Hippocampal formation (tissue), 2 donors: ENCODE measurements at regions not wholly inside any gene's neighbourhood (a gene's known extent, or its start where the extent isn't known, plus 50 kb on each side); places are given as distances from the start of the nearest gene placed in this dataset.

Experiments used
- DNase-seq, 2 donors: peaks; one replicate each; lab custom pipeline; 2025; lab: John Stamatoyannopoulos, UW

GRCh38 chr15:47566610-47567009, 150.7 kb upstream of the SEMA6D start:
- no peak for DNase-seq

- DNase-seq, result no peak
Observed at GRCh38 chr15:47568030-47568429, 149.3 kb upstream of the SEMA6D start.

GRCh38 chr15:47570044-47570443, 147.3 kb upstream of the SEMA6D start:
- DNase-seq, result no peak

- no peak for DNase-seq
Observed at GRCh38 chr15:47570451-47570850, 146.9 kb upstream of the SEMA6D start.

- DNase-seq, result no peak
Observed at GRCh38 chr15:47570881-47571640, 146.2 kb upstream of the SEMA6D start.

- DNase-seq, result no peak
Observed at GRCh38 chr15:47573673-47574072, 143.6 kb upstream of the SEMA6D start.

GRCh38 chr15:47577000-47577399, 140.3 kb upstream of the SEMA6D start:
- no peak for DNase-seq

- DNase-seq, result no peak
Observed at GRCh38 chr15:47577461-47577860, 139.8 kb upstream of the SEMA6D start.

- no peak for DNase-seq
Observed at GRCh38 chr15:47582233-47582632, 135.1 kb upstream of the SEMA6D start.

GRCh38 chr15:47584316-47584715, 133.0 kb upstream of the SEMA6D start:
- DNase-seq, result no peak

- no peak for DNase-seq
Observed at GRCh38 chr15:47586653-47587224, 130.6 kb upstream of the SEMA6D start.

- DNase-seq, result no peak
Observed at GRCh38 chr15:47587940-47588802, 129.1 kb upstream of the SEMA6D start.

- no peak for DNase-seq
Observed at GRCh38 chr15:47588958-47589357, 128.3 kb upstream of the SEMA6D start.

- no peak for DNase-seq
Observed at GRCh38 chr15:47598996-47599395, 118.3 kb upstream of the SEMA6D start.

- DNase-seq, result no peak
Observed at GRCh38 chr15:47599806-47600205, 117.5 kb upstream of the SEMA6D start.

GRCh38 chr15:47602121-47602520, 115.2 kb upstream of the SEMA6D start:
- DNase-seq, result no peak

GRCh38 chr15:47603026-47603425, 114.3 kb upstream of the SEMA6D start:
- no peak for DNase-seq

- DNase-seq, result no peak
Observed at GRCh38 chr15:47607695-47608094, 109.6 kb upstream of the SEMA6D start.

- no peak for DNase-seq
Observed at GRCh38 chr15:47609693-47610092, 107.6 kb upstream of the SEMA6D start.

- DNase-seq, result no peak
Observed at GRCh38 chr15:47610736-47611135, 106.6 kb upstream of the SEMA6D start.

GRCh38 chr15:47614360-47615011, 102.8 kb upstream of the SEMA6D start:
- DNase-seq, result no peak

- no peak for DNase-seq
Observed at GRCh38 chr15:47616876-47617275, 100.4 kb upstream of the SEMA6D start.
